ENCODE measurements at regions not wholly inside any gene's neighbourhood (a gene's known extent, or its start where the extent isn't known, plus 50 kb on each side); places are given as distances from the start of the nearest gene placed in this dataset.
A peak's percentile ranks its signal among the peaks of the same experiment; 100 is the strongest.
"Not testable (repeated sequence)": the region's sequence is repeated elsewhere in the genome, so short reads cannot be mapped to it uniquely, and the experiment has no call there.

DNA sequence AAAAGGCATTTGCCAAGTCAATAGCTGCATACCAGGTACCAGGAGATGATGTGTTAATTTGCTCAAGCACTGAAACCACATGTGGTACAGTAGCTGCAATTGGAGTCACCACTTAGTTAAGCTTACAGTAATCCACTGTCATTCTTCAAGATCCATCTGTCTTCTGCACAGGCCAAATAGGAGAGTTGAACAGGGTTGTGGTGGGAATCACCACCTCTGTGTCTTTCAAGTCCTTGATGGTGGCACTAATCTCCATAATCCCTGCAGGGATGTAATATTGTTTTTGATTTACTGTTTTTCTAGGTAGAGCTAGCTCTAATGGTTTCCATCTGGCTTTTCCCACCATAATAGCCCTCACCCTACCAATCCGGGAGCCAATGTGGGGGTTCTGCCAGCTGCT is 91.9 kb downstream of the FCRL5 start:
- ATAC-seq (no peak), DNase-seq (ENCODE audit: low spot score) (no peak)

- DNase-seq (ENCODE audit: low spot score) (no peak), ATAC-seq (no peak)
Measured at GRCh38 chr1:157457279-157457678, 95.0 kb downstream of the FCRL5 start.

DNA sequence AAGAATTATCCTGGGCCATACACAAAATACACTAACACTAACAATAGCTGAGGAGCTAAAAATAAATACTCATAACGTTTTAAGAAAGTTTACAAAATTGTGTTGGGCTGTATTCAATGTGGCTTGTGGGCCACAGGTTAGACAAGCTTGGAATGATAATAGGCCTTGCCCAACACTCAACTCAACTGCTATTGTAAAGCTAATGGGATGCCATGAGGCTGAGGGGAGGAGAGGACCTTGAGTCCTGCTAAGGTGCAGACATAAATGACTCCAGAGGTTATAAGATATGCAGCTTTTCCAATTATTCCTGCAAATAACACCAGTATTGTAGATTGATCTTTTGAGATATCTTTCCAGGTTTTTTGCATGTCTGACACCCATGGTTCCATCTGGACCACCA is 97.0 kb downstream of the FCRL5 start:
- ATAC-seq (no peak), DNase-seq (ENCODE audit: low spot score) (no peak)

DNA sequence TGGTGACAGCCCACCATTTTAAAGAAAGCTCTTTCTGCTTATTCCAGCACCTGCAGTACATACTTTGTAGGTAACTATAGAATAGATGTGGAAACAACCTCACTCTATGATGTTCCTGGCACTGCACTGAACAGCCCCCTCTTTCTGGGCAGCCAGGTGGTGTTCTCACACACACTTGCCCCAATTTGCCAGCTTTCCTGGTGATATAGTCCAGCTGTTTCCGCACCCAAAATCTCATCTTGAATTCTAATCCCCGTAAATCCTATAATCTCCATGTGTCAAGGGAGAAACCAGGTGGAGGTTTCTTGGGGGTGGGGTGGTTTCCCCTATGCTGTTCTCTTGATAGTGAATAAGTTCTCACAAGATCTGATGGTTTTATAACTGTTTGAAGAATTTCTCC is 102.2 kb downstream of the FCRL5 start:
- DNase-seq (ENCODE audit: low spot score) (no peak), ATAC-seq (no peak)

- DNase-seq (ENCODE audit: low spot score) (no peak), ATAC-seq (no peak)
Measured at GRCh38 chr1:157448636-157449035, 103.7 kb downstream of the FCRL5 start.

- DNase-seq (ENCODE audit: low spot score); ATAC-seq: not testable (repeated sequence)
Measured at GRCh38 chr1:157446356-157446755, 106.0 kb downstream of the FCRL5 start.

- DNase-seq (ENCODE audit: low spot score); ATAC-seq: not testable (repeated sequence)
Measured at GRCh38 chr1:157445616-157446140, 106.6 kb downstream of the FCRL5 start.

DNA sequence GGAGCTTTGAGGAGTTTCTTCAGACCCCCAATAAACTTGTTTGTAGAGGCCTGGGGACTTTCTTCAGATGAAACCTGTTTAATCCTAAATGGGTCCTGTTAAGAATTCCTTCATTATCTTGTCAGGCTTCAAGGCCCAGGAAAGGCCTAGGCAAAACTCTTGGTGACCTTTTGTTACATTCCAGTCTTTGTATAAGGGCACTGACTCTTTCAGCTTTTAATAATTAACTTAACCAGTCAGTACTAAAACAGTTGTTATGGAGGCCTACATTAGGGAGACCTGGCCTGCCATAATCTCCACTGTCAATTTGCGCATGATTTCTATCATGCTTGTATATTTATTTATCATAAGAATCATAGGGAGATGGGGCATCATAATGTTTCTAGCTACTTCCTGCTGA is 110.2 kb downstream of the FCRL5 start:
- DNase-seq (ENCODE audit: low spot score) (no peak), ATAC-seq (peak; percentile 78)

GRCh38 chr1:157439302-157439954 is 112.9 kb downstream of the FCRL5 start:
- peak; percentile 78 for ATAC-seq
- DNase-seq (ENCODE audit: low spot score), result peak; percentile 55

- DNase-seq (ENCODE audit: low spot score), result no peak
Measured at GRCh38 chr1:157438613-157439012, 113.7 kb downstream of the FCRL5 start.

DNA sequence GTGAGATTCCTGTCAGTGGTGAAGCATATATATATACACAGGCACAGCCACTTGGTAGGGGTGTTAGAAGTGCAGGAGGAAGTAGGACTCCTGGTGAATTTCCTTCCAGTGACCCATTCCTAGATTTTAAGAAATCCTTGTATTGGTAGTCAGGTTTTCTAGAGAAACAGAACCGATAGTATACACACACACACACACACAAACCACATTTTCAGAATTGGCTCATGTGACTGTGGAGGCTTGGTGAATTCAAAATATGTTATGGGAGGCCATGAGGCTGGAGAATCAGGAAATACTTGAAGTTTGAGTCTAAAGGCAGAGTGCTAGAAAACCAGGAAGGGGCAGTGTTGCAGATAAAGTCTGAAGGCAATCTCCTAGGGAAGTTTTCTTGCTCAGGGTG is 114.2 kb downstream of the FCRL5 start:
- ATAC-seq (no peak), DNase-seq (ENCODE audit: low spot score) (no peak)

More at GRCh38 chr1:157438613-157439012, 113.7 kb downstream of the FCRL5 start:
- ATAC-seq, result no peak

DNA sequence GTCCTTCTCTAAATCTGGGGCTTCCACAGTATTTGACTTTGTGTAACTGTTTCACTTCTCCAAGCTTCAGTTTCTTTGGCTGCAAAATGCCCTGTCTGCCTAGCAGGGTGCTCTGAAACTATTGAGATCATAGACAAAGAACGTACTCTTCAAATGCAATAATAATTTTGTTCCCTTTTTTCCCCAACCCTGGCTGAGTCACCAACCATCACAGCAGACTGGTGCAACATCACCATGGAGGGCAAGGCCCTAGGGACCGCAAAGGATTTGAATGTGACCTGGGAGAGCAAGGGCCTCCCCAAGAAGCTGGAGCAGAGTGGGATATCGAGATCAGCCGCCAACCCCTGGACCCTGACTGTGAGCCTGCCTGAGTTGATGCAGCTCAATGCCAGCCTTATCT is 115.0 kb downstream of the FCRL5 start:
- DNase-seq (ENCODE audit: low spot score) (no peak), ATAC-seq (no peak)

GRCh38 chr1:157431751-157432150 is 120.6 kb downstream of the FCRL5 start:
- DNase-seq (ENCODE audit: low spot score) (no peak), ATAC-seq (no peak)

DNA sequence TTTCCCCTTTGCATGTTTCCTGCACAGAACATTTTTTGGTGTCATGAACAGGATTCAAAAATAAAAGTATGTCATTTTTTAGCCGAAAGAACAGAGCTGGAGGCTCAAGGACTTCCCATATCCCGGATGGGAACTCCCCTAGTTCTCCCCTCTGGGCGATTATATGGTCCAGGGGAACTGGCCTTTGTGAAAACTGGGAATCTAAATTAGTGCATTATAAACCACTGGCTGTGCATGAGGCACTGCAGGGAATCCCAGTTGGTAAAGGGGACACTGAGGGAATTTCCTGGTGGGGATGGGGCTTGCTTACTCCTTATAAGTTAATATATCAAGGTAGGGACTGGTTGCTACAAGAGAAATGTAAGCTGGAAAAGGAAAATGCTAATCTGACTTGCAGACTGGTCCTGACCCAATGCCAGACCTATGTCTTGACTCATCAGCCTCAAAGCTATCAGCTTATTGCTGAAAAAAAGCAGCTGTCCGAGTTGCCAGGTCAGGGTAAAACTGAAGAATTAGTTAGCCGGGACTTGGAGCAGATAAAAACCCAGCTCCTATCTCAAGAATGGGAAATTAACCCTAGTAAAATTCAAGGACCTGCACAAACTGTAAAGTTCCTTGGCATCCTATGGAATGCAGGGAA is 122.6 kb downstream of the FCRL5 start:
- no peak for ATAC-seq

DNA sequence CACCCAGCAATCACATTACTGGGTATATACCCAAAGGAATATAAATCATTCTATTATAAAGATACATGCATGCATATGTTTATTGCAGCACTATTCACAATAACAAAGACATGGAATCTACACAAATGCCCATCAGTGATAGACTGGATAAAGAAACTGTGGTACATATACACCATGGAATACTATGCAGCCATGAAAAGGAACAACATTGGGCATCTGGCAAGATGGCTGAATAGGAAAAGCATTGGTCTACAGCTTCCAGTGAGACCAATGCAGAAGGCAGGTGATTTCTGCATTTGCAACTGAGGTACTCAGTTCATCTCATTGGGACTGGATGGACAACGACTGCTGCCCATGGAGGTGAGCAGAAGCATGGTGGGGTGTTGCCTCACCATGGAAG is 128.6 kb downstream of the FCRL5 start:
- not testable (repeated sequence) for DNase-seq (ENCODE audit: low spot score); ATAC-seq

More for the DNA sequence above, 122.6 kb downstream of the FCRL5 start:
- no peak for DNase-seq (ENCODE audit: low spot score)

- ATAC-seq, result no peak
- DNase-seq (ENCODE audit: low spot score), result no peak
Measured at GRCh38 chr1:157419845-157420542, 132.3 kb downstream of the FCRL5 start.

- ATAC-seq (no peak), DNase-seq (ENCODE audit: low spot score) (no peak)
Measured at GRCh38 chr1:157418659-157419058, 133.7 kb downstream of the FCRL5 start.

DNA sequence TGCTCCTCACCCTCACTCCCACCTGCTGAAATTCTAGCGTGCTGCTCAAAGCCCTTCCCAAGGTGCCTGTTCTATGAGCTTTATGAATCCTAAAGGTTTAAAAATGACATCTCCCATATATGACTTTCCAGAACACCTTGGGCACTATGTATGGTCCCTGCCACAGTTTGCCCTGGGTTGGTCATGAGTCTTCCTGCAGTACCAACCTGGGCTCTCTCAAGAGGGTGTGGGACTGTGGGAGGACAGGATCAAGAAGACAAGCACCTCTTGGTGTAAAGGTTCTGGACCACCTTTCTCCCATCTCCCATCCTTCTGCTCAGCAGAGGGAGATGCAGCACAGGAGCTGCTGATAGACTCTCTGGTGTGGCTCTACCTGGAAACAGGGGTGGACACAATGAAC is 134.1 kb downstream of the FCRL5 start:
- no peak for DNase-seq (ENCODE audit: low spot score)
- ATAC-seq, result no peak

- DNase-seq (ENCODE audit: low spot score) (no peak), ATAC-seq (no peak)
Measured at GRCh38 chr1:157415661-157416060, 136.7 kb downstream of the FCRL5 start.

GRCh38 chr1:157412308-157412707 is 140.0 kb downstream of the FCRL5 start:
- ATAC-seq (peak; percentile 75), DNase-seq (ENCODE audit: low spot score) (no peak)

GRCh38 chr1:157411769-157412168 is 140.5 kb downstream of the FCRL5 start:
- ATAC-seq, result no peak
- DNase-seq (ENCODE audit: low spot score), result no peak

DNA sequence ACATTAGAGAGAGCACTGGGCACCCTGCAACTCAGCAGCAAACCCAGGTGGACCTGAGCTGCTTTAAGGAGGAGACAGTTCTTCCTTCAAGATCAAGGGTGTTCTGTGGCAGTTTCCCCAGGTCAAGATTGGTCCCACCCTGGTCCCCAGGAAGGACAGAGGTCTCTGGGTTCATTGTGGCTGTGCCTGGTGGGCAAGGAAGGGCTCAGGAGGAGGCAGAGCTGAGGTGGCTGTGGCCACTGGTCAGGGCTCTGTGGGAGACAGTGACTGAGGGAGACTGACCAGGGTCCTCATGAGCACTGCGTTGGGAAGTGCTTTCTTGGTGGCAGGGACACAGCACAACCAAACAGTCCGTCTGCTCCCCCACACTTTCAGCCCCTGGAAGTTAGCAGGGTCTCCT is 141.3 kb downstream of the FCRL5 start:
- no peak for ATAC-seq
- DNase-seq (ENCODE audit: low spot score), result no peak
